CD4-positive, alpha-beta T cell treated with Interleukin-4 for 4 hours (primary cell): ENCODE measurements at regions not wholly inside any gene's neighbourhood (a gene's known extent, or its start where the extent isn't known, plus 50 kb on each side); places are given as distances from the start of the nearest gene placed in this dataset.
"Not testable (repeated sequence)": the region's sequence is repeated elsewhere in the genome, so short reads cannot be mapped to it uniquely, and the experiment has no call there.

Experiments used
- DNase-seq: peaks from one replicate; pipeline ENCODE4 v3.0.0-alpha.2; 2020

GRCh38 chr6:75031102-75031501 is 174.8 kb downstream of the COL12A1 start:
- DNase-seq: not testable (repeated sequence)

GRCh38 chr6:75029333-75029732 is 176.5 kb downstream of the COL12A1 start:
- no peak for DNase-seq

GRCh38 chr6:75025371-75025770 is 180.5 kb downstream of the COL12A1 start:
- no peak for DNase-seq

- DNase-seq: no peak
Measured at GRCh38 chr6:75024828-75025227, 181.0 kb downstream of the COL12A1 start.

GRCh38 chr6:75023634-75024033 is 182.2 kb downstream of the COL12A1 start:
- no peak for DNase-seq

DNA sequence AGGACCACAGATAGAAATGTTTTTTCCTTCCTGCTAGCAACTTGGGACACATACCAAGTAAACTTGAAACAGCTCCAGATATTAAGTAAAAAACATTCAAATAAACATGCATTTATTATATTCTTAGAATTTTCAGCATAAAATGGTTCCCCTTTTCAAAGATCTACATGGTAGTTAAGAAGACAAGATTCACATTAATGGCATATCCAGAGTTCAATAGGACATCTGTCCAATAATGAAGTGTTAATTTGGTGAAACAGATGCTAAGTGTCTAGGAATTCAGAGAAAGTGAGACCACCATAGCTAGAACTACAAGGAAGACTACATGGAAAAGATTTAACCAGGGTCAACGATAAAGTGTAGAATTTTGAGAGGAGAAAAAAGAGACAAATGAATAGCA is 184.9 kb downstream of the COL12A1 start:
- no peak for DNase-seq

DNA sequence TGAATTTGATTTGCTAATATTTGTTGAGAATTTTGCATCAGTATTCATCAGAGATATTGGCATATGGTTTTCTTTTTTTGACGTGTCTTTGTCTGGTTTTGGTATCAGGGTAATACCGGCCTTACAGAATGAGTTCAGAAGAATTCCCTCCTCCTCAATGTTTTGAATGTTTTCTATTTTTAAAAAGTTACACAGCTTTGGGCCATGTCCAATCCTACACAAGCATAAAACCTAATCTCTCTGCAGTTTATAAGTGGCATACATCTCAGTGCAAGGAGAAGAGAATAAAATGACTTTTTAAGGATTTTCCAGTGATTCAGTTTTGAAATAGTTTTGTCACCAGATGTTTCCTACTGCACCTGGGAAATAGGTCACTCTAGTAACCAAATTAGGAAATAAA is 185.5 kb downstream of the COL12A1 start:
- DNase-seq: no peak

GRCh38 chr6:75012018-75012417 is 193.8 kb downstream of the COL12A1 start:
- no peak for DNase-seq

DNA sequence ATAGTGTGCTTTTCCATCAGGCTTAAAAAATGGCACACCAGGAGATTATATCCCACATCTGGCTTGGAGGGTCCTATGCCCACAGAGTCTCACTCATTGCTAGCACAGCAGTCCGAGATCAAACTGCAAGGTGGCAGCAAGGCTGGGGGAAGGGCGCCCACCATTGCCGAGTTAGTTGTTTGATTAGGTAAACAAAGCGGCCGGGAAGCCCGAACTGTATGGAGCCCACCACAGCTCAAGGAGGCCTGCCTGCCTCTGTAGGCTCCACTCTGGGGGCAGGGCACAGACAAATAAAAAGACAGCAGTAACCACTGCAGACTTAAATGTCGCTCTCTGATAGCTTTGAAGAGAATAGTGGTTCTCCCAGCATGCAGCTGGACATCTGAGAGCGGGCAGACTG is 201.9 kb downstream of the COL12A1 start:
- DNase-seq: not testable (repeated sequence)

DNA sequence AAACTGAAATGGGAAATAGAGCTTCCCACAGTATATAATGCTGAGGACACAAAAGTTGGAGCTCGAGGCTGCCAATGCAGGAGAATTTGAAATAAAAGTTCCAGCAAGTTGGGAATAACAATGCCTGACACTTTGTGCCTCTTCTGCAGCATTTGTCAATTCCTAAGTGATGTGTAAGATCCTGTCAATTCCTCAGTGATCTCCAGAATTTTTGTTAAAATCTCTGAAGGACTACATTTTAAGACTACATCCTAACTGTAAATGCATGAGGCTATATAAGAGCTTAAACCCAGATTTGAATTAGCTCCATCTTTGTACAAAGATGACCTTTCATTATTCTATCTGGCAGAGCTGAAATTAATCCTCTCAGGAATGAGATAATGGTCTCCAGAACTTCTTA is 208.2 kb downstream of the COL12A1 start:
- DNase-seq: no peak

DNA sequence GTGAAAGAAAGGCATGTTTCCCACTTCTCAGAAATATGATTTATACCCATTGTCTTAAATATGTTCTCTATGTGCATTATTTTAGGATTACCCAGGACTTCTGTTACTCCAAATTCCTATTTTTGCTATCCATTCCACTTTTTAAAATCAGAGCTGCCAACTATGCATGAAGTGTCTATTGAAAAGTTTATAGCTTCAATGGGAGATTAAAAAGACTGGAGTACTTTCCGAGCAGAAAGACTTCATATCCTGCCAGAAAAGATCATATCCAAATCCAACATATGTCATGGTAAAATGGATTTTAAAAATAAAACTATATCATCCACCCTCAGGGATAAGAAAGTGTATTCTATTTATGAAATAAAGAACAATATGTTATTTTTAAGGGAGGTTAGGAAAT is 212.7 kb downstream of the COL12A1 start:
- DNase-seq: no peak

DNA sequence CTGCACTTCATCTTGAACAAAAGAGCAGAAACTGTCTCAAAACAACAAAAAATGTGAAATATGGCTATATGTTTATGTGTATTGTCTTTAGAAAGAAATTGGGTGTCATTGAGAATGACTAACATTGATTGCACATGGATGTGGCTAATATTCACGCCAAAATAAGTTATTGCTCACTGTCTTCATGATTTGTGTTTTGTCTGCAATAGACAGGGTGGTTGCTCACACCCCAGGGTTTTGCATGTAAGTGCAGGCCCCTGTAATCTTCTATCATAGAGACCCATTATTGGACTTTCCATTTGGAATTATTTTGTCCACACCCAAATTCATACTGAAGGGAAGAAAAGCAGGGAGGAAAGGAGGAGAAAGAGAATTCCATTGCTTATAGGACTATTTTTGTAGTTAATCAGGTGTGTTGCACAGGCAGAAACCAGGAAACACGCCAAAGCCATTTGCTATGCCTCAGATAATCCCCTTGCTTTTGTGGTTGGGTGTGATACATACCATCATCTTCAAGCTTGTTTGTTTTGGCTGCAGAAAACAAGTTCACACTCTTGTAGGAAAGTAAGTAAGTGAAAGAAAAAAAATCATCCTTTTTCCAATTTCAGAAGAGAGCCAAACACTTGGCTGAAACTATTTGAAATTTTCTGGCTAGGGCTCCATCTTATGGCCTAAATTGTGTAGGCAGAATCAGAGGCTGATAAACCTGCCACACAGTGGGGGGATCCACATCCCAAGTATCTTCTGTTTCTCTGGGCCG is 214.1 kb downstream of the COL12A1 start:
- DNase-seq: no peak

GRCh38 chr6:74979065-74979766 is 226.6 kb downstream of the COL12A1 start:
- DNase-seq: no peak

DNA sequence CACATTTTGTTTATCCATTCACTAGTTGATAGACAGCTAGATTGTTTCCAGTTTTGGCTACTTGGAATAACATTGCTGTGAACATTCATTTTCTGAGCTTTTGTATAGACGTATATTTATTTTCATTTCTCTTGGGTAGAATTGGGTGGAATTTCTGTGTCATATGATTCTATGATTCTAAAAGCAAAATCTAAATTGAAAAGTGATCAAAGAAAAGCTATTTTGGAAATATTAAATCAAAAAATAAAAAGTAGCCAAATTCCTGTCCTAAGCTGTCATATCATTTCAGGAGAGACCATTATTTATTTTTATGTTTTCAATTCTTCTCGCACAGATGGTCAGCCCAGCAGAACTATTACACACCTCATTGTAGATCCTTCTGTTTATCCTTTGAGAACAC is 229.2 kb downstream of the COL12A1 start:
- DNase-seq: no peak

DNA sequence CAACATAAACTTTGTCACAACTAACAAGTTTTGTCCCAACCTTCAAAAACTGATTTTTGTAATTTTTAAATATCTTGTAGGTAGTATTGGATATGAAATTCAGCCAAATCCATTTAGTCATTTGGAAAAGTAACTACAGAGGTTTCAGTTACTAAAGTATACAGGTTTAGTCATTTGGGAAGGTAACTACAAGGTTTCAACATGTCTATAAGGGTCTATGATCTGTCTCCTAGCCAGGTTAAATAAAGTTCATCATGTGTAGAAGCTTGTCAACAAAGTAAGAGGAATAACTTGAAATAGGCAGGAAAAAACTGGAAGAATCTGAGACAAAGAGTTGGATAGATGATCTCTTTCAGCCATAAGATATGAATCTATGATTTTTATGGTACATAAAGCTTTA is 229.8 kb downstream of the COL12A1 start:
- DNase-seq: no peak

DNA sequence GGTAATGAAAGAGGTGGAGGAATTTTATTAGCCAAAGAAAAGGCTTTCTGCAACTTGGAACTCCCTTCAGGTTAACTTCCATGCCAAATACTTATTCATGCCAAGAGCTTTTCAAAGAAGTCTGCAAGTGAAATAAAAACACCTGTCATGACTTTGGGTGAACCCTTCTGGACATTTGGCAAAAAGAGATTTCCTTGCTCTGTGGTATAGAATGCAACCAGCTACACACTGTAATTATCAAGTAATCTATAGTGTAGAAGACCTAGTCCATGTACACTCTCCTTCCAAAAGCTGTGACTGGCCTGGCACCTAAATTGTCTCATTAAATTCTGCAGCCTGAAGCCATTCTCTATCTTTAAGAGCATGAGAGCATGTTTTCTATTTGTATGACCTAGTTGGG is 232.3 kb downstream of the COL12A1 start:
- no peak for DNase-seq

GRCh38 chr6:74971633-74972032 is 234.2 kb downstream of the COL12A1 start:
- DNase-seq: no peak

- DNase-seq: no peak
Measured at GRCh38 chr6:74969591-74970267, 236.1 kb downstream of the COL12A1 start.

DNA sequence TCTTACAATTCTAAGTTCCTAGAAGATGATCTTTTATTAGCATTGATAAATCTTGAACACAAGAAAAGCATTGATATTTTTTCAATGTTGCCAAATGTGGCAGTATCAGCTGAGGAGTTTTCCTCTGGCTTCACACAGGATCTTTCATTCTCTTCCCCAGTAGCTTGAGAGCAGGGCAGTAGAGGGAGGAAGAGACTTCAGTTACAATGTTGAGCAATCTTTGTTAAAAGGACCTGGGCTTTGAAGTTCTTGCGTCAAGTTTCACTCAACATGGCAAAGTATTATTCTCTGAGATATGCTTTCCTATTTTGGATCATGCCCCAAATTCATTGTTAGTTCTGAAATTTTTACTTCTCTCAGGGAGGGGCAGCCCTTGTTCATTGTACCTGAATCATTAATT is 238.0 kb downstream of the COL12A1 start:
- no peak for DNase-seq

- no peak for DNase-seq
Measured at GRCh38 chr6:74966712-74967111, 239.1 kb downstream of the COL12A1 start.

DNA sequence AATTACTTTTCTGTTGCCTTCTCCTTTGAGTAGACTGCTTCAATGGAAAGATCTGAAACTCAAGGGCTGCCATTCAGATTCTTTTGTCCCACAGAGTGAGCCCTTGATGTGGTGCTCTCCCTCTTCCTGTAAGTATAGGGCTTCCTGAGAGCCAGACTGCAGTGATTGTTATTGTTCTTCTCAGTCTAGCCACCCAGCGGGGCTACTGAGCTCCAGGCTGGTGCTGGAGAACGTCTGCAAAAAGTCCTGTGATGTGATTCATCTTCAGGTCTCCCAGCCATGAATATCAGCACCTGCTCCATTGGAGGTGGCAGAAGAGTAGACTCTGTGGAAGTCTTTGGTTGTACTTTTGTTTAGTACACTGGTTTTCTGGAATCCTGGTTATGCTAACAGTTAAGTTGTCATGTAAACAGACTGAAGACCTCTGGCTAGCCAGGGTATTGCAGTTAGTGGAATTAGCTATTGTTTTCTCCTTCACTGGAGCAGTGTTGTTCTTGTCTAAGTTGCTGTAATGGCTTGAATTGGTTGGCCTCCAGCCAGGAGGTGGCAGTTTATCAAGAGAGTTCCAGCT is 240.9 kb downstream of the COL12A1 start:
- DNase-seq: no peak

- DNase-seq: no peak
Measured at GRCh38 chr6:74956559-74957428, 249.1 kb downstream of the COL12A1 start.

- DNase-seq: no peak
Measured at GRCh38 chr6:74953708-74954107, 252.1 kb downstream of the COL12A1 start.
